Epidermal melanocyte (primary cell): ENCODE measurements at regions not wholly inside any gene's neighbourhood (a gene's known extent, or its start where the extent isn't known, plus 50 kb on each side); places are given as distances from the start of the nearest gene placed in this dataset.

Experiments
- DNase-seq: peaks from one replicate; pipeline ENCODE4 v3.0.0; 2011; ENCODE audit warnings: low spot score; ENCODE audit not compliant: insufficient read length

DNA sequence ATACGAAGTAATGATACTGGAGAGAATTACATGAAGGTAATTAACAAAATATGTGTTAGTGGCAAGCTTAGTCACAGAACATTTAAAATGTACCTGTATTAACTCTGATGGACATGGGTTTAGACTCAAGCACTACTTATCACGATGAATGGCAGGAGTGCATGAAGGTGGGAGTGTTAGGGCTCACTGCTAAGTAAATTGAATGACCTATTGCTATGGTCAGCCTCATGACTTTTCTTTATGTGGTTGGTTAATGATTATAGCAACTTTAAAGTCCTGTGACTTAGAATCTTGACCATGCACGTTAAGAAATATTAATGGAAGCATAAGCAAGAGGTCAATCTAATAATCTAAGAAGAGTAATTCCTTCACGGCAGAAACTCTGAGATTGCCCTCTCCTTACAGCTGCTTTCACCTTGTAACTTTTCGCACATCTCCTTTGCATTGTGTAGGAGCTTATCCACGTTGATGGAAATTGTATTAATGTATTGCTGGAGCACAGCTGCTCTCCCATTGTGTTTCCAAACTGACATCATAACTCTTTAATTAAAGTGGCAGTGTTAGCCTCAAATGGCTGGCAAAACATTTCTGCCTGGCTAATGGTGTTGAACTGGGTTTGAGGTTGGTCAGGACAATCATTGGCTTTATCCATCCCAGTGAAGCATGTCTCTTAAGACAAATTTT, 114.5 kb downstream of the RXFP2 start:
- DNase-seq, result no peak

DNA sequence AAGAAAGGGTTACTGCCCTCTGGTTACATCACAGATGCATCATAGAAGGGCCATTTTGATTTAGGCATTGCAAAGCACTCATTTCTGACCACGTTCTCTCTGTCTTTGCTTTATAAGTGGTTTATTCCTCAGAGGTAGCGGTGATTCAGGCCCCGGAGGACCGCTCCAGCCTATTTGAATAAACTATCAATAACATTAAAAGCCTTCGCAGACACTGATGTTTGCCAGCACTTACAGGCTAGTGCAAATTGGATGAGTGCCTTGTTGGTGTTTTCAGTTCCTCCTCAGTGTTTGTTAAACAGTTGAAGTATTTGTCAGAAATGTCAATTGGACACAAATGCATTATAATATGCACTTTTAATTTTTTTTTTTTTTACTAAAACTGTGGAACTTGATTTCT, 120.2 kb downstream of the RXFP2 start:
- no peak for DNase-seq

DNA sequence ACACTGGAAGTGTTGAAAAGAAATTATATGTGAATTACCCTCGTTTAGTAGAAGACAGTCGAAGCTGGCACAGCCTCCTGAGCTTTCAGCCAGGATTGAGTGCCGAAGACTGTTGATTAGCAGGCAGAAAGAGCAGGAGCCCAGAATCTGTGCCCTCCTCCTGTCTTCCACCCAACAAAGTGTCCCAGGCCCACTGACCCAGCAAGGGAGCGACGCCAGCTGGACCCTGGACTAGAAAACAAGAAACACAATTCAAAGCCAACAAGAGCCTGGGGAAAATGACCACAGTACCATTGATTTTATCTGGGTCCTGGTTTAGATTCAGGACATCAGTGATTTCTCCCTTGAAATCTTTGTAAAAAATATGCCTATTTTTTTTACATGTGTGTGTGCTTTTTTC, 120.7 kb downstream of the RXFP2 start:
- DNase-seq, result no peak

DNA sequence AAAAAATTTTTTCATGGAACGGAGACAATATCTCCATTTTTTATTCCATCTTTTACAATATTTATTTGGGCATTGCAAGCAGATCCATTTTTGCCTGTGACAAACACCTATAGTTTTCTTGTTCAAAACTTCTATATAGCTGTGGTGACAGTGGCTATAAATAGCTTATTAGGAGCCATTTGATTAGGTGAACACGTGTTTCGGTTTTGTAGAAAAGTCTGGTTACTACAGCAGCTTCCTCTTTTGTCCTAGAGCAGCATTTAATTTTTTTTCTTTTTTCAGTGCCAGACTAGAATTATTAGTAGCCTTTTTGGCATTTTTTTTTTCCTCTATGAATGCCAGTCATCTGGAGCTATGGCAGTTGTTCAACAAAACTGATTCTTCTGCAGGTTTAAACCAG, 123.5 kb downstream of the RXFP2 start:
- no peak for DNase-seq

DNA sequence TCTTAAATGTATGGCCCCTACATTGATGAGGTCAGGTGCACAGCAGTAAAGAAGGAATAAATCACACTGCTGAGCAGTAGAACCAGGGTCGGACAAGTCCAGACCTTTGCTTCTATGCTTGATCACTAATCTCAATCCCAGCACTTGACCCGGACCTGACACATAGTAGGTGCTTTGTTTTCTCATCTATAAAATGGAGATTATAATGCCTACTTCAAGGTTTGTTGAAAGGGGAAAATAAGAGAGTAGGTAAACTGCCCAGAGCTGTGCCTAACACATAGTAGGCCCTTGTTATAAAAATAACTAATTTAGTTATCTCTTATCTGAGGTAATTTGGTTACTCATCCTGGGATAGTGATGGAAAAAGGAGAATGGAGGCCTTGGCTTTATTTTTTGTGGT, 125.0 kb downstream of the RXFP2 start:
- no peak for DNase-seq

DNA sequence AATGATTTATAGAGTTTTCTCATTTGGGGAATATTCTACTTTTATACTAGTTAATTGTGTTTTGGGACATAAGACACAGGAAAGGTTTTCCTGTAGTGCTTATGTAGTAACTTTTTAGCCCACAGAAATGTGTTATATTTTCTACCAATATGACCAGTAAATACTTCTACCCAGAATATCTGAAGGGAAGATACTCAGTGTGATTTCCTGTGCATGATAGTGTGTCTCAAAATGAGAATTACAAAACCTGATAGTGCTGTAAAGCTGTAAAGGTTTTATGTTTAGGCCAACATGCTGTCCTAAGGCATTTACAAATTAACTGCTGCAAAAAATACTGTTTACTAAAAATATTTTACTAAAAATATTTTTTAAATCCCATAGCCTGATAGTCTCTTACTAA, 126.8 kb downstream of the RXFP2 start:
- DNase-seq, result no peak

DNA sequence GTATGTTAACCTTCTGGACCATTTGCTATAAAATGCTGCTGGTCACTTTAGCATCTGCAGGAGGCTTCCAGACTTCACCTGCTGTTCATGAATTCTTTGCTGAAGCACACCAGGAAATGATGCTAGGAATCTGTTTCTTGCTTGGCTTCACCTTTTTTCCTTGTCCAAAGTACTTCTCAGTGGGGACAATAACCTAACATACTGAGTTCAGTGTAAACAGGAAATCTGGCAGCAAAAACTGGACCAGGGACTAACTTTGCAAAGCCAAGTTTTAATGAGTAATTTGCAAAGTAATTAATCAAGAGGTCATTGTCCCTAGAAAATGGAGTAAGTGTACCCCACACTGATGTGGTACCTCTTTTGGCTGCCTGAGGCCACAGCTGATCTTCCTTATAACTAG, 128.4 kb downstream of the RXFP2 start:
- no peak for DNase-seq

DNA sequence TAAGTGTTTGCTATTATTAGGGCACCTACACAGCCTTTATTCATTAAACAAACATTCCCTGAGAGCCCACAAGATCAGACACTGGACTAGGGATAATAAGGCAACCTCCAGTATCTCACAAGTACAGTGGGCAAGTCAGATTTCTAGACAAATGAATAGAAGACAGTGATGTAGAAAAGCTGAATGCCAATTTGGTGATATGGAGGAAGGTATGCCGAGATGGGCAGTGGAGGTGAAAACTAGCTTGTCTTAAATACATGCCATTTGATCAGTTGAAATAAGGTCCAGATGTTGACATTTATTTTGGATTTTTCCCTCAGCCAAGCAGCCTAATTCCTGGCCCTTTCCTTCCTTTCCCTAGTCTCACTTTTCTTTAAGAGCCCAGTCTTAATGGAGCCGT, 130.3 kb downstream of the RXFP2 start:
- no peak for DNase-seq

DNA sequence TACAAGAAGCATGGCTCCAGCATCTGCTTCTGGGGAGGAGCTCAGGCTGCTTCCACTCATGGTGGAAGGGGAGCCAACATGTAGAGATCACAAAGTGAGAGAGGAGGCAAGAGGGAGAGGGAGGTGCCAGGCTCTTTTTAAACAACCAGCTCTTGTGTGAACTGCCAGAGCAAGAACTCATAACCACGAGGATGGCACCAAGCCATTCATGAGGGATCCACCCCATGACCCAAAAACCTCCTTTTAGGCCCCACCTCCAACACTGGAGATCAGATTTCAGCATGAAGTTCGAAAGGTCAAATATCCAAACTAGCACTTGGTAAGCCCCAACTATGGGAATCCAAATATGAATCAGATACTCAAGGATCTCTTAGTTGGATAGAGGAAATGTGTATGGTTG, 131.2 kb downstream of the RXFP2 start:
- no peak for DNase-seq

DNA sequence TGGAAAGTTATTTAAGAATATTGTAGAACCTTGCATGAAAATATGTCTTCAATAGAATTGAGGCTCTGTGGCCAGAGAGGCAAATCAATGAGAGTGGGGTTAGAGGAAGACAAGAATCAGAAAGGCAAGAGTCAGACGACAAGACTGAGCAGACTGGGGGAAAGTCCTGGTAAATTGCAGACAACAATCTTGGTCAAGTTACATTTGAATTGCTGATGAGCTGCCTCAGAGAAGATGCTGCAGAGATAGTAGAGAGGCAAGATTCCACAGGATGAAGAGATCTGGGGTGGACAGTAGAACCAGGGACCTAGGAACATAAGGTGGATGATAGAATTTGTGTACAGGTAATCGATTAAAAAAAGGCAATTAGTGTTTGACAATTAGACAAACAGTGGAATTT, 133.8 kb downstream of the RXFP2 start:
- no peak for DNase-seq

DNA sequence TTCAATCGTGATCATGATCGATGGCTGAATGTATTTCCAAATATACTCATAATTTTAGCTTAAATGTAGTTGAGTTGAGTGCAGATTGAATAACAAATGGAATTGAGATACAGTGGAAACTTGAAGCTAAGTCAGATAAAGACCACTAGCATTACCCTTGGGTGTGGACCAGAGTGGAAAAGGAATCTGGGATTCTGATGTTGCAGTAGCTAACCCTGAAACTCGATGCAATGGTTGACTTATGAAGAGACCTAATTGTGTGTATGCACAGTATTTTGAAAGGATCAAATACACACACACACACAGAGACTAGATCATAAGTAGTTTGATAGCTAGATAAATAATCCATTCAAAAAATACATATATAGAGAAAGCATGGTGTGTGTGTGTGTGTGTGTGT, 135.8 kb downstream of the RXFP2 start:
- DNase-seq, result no peak

DNA sequence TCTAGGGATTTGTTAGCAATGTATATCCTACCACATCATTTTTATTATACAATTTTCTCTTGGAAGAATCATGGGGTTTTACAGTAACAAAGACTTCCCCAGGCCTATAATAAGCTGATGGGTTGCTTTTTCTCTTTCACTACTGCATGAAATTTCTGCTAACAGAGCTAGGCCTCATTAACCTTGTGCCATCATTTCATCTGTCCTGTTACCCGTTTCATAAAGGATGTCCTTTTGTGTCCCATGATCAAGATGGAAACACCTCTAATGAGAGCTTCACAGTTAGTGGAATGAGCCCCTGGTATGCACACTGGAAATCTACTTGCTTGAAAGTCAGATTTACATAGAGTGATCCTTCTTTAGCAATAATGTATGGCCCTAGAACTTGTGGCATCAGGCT, 138.7 kb downstream of the RXFP2 start:
- no peak for DNase-seq

DNA sequence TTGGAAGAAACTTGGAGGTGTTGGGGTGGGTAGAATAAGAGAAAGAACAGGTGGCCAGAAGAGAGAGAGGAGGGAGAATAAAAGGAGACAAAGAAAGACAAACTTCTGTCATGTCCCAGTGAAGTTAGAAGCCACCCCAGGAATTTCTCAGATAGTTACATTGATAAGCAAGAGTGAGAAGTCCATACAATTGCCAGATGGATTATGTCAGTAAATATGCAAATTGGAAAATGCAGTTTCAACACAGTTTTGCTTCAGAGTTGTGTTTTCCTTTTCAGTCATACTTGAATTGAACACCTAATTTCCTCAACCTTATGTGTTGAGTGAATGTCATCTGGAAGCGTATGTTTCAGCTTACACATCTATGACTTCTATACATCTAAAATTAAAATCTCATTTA, 139.2 kb downstream of the RXFP2 start:
- DNase-seq, result no peak

DNA sequence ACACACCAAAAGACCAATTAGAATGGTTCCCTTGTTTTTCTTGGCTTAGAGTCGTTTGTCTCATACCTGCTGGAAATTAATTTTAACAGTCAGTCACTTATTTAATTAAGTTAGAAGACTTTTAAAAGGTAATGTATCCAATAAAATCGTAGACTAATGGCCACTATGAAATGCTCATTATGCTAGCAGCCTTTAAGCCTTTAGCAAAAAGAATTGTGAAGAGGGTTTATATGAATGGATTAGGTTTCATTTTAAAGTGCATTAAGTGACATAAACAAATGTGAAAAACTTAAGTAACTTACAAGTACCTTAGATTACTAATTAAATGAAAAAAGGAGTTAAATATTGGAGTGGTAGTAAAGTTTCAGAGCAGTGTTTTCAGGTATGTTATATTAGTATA, 139.6 kb downstream of the RXFP2 start:
- DNase-seq, result no peak

DNA sequence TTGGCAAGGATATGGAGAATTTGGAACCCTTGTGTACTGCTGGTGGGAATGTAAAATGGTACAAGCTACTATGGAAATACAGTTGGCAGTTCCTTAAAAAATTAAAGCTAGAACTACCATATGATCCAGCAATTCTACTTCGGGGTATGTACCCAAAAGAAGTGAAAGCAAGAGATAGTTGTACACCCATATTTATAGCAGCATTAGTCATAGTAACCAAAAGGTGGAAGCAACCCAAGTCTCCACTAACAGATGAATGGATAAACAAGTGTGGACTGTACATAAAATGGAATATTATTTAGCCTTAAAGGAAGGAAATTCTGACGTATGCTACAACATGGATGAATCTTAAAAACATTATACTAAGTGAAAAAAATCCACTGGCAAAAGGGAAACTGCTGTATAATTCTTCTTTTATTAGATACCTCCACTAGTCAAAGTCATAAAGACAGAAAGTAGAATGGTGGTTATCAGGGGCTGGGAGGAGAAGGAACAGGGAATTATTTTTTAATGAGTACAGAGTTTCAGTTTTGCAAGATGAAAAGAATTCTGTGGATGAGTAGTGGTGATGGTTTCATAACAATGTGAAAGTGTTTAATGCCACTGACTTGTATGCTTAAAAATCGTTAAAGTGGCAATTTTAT, 141.6 kb downstream of the RXFP2 start:
- DNase-seq, result no peak

DNA sequence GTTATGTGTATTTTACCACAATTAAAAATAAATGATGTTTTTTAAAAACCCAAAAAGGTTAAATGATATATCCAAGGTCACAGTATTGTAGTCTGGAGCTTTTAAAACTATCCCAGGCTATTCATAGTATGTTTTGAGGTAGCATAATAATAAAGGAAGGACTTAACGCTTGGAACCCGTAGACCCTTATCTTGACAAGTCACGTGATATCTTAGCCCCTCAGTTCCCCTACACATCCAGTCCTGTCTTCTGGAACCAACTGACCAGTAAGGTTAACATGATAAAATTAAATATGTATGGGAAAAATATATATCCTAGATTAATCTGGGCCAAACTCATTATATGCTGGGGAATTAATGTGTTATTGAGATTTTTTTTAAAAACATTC, 142.2 kb downstream of the RXFP2 start:
- no peak for DNase-seq

DNA sequence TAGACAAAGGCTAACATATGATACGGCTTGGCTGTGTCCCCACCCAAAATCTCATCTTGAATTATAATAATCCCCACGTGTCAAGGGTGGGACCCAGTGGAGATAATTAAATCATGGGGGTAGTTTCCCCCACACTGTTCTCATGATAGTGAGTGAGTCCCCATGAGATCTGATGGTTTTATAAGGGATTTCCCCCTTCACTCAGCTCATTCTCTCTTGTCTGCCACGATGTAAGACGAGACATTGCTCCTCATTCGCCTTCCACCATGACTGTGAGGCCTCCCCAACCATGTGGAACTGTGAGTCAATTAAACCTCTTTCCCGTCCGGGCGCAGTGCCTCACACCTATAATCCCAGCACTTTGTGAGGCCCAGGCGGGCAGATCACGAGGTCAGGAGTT, 143.5 kb downstream of the RXFP2 start:
- DNase-seq, result no peak

DNA sequence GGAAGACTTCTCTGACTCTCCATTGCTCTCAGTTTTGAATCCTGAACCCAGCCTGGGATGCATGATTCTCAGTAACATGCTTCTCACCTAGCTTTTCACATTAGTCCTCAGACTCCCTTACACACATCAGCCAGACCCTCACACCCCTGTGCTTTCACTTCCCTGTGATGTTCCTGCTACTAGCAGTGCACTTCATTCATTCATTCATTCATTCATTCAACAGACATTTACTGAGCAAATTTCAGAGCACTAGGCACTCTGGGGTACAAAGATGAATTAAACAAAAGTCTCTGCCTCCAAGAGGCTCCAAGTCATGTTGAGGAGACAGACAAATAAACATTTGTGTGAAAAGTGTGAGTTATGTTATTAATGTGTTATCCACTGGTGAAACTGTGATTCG, 145.2 kb downstream of the RXFP2 start:
- DNase-seq, result no peak

DNA sequence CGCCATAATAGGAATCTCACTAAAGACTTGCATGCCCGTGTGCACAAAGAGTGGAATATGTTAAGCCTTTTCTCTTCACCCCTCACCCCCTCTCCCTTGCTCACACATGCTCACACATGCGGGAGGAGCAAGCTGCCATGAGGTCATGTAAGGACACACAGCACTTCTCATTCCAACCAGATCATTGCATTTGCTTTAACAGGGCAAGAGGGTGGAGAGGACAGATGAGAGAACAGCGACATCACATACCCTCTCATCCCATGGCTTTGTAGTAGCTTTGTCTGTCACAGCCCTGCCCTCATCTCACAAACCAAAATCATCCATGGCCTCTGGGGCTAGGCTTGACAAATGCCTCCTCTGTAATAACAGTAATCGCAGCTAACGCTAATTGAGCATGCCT, 145.6 kb upstream of the FRY start:
- no peak for DNase-seq

DNA sequence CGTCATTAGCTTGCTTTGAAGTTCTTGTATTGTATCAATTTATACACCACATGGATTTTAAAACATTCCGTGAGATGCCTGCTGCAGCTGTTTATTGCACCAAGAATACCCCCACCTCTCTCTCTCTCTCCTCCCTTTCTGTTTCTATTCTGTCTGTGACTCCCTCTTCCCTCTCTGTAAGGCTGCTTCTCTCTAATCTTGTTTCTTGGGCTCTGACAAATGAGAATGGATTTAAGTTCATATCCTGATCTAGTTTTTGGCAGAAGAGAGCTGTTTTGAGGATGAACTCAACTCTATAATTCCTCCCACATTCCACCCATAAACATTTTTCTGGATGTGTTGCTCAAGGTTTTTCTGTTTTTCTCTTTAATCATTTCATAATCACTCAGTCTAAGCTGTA, 144.3 kb upstream of the FRY start:
- no peak for DNase-seq

DNA sequence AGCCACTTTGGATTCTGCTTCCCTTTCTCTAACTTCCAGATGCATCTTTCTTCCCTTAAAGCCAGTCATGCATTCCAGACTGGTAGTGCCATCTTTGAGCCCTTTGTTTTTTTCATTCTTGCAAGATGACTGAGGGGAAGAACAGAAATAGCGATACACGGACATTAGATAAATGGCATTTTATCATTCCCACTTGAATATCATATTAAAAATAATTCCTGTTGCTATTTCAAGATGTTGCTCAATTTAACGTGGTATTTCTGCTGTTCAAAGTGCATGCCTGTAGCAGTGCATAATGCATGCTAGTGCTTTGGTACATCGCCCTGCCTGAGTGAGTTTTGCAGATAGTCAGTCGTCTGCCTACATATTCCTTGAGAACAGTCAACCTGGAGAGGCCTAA, 140.6 kb upstream of the FRY start:
- DNase-seq, result no peak

DNA sequence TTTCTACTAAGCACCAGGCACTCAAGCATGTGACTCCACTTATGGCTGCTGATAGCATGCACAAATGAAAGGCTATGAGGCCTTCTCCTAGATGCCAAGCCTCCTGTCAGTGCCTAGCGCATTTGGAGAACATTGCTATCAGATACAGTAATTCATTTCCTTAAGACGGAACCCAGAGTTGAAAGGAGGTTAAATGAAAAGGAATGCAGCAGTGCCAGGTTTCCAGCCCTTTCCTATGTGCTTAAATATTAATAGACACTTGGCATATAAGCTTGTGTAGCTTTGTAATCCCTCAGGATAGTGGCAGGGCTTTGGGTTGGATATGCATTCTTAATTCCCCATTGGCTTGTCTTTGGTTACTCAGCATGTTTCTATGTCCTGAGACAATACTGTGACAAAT, 140.1 kb upstream of the FRY start:
- no peak for DNase-seq

DNA sequence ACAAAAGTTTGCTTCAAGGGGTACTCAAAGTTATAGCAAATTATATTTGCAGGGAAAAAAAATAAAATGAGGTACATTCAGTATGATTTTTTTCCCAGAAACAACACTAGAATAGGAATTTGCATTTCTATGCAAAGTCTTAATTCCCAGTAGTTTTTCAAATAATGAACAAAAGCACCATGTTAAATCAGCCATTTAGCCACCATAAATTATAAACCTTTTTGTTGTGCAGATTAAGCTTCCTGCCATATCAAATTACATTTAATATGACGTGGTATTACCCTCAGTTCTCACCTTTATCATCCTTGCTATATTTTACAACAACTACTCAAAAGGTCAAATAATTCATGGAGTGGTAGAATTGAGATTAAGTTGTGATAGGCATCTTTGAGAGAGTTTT, 136.6 kb upstream of the FRY start:
- no peak for DNase-seq

DNA sequence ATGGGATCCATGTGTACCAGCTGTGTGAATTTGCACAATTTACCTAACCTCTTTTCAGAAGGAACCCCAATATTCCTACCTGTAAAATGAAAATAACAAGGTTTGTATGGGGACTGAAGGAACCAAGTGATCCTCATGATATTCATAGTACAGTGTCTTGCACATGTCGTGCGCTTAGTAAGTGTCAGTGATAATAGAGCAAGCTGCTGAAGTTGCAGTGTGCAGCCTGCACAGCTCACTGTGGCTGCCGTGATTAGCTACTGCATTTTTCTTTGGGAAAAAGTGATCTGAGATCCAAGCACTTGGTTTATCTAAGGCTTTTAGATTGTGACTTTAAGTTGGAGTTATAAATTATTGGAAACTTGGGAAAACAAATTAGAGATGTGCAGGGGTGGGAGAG, 135.9 kb upstream of the FRY start:
- DNase-seq, result no peak
